HG03460 (cell line): ENCODE measurements at regions not wholly inside any gene's neighbourhood (a gene's known extent, or its start where the extent isn't known, plus 50 kb on each side); places are given as distances from the start of the nearest gene placed in this dataset.
A peak's percentile ranks its signal among the peaks of the same experiment; 100 is the strongest.
"Not testable (repeated sequence)": the region's sequence is repeated elsewhere in the genome, so short reads cannot be mapped to it uniquely, and the experiment has no call there.

ENCODE experiments used
- ATAC-seq: cut with Tn5 transposase; IDR thresholded peaks from one replicate; pipeline ENCODE4 v1.9.1; 2021; ENCODE audit not compliant: unreplicated experiment

GRCh38 chr15:22519213-22519612 is 60.5 kb downstream of the GOLGA6L22 start:
- ATAC-seq: not testable (repeated sequence)

DNA sequence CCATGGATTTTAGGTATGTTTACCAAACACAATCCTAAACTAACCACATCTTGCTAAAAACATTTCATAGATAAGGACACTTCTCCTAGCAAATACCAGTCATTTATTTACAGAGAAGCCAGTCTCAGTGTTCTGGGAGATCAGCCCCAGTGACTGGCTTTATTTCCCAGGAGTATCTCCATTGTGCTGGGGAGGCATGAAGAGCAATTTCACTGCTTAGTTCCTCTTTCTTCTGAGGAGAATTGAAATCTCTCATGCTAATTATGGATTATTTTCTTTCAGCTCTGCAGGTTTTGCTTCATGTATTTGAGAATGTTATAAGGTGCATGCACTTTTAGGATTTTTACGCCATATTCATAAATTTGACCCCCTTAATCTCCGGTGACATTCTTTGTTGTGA is 67.8 kb downstream of the GOLGA6L22 start:
- not testable (repeated sequence) for ATAC-seq

- not testable (repeated sequence) for ATAC-seq
These were observed 68.3 kb downstream of the GOLGA6L22 start for GRCh38 chr15:22527016-22527415.

GRCh38 chr15:22529200-22529599 is 70.5 kb downstream of the GOLGA6L22 start:
- ATAC-seq: not testable (repeated sequence)

DNA sequence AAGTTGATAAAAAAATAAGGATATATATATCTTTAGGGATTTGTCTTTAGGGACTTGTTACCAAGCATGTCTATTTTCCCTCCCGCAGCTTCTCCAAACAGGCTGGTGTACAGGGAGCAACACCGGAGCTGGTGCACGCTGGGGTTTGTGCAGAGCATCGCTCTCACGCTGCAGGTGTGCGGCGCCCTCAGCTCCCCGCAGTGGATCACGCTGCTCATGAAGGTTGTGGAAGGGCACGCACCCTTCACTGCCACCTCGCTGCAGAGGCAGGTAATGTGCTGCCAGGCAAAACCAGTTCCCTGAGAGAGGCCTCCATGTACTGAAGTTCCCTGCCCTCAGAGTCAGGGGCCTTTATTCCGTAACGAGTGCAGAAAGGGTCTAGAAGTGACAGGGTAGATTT is 101.0 kb downstream of the GOLGA6L22 start:
- ATAC-seq: not testable (repeated sequence)

DNA sequence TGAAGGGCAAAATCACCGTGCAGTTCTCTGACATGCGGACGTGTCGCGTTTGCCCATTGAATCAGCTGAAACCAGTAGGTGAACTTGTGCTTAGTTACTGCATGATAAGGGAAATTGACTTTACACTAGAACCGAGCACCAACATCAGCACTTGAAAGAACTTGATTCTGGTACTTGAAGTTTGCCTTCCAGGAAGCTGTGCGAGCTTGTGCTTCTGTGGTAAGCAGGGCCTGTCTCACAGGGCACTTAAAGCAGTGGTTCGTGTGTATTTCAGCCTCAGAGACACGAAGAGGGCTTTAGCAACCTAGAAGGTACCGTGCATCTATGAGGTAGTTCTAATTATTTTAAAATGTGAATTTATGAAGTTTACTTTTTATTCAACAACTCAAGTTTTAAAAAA is 103.0 kb downstream of the GOLGA6L22 start:
- not testable (repeated sequence) for ATAC-seq

DNA sequence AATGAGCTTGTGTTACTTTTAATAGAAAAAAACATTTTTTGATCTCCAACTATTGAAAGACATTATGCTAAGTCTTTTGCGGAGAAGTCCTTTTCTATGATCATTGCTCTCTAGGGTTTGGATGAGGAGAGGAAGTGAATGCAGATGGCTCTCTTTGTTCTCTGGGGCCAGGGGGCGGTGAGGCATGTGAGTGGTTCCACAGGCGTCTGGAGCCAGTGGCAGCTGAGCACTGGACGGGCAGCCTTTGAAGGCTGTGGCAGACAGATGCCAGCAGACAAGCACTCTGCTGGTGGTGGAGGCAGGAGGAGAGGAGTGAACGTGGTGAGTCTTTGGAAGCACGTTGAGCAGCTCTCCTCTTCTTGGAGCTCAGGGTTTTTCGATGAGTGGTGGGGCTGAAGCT is 107.8 kb downstream of the GOLGA6L22 start:
- ATAC-seq: not testable (repeated sequence)

DNA sequence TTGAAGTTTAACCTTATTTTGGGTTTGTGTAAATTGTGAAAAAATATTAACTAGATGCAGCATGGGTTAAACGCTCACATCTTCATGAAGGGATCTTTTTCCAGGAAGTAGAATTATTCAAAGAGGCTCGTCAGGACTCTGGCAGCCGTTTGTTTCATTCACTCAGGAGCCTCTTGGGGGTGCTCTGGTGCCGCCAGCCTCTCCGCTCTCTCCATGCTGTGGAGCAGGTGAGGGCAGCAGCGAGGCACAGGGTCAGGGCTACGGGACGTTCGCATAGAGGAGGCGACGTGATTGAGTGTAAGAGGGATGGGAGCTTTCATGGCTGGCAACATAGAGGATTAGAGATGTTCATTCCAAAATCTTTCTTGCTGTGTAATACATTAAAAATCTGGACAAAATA is 110.8 kb downstream of the GOLGA6L22 start:
- ATAC-seq: not testable (repeated sequence)

DNA sequence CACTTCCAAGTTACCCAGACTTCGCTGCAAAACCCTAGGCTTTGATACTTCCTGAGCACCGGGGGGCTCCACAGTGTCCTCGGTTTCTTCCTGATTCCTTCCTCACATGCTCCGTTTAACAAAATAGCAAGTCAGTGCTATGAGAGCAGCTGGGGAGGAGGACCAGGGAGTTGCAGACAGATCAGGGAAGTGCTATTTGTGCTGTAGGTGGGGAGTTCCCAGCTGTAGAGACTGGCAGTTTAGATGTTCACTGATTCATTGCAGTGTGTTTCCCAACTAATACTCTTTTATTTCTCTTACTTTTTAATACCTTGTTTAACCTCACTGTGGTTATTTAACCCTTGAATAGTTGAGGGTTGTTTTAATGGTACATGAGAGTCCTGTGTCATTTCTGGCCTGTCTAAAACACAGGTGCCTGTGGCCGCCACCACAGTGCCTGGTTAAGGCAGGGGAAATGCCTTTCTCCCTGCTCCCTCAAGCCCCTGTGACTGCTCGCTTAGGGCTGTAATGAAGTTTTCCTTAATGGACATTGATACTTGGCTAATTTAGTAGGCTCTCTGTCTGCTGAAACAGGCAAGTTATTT is 113.5 kb downstream of the GOLGA6L22 start:
- not testable (repeated sequence) for ATAC-seq

GRCh38 chr15:22572792-22573191 is 114.1 kb downstream of the GOLGA6L22 start:
- not testable (repeated sequence) for ATAC-seq

DNA sequence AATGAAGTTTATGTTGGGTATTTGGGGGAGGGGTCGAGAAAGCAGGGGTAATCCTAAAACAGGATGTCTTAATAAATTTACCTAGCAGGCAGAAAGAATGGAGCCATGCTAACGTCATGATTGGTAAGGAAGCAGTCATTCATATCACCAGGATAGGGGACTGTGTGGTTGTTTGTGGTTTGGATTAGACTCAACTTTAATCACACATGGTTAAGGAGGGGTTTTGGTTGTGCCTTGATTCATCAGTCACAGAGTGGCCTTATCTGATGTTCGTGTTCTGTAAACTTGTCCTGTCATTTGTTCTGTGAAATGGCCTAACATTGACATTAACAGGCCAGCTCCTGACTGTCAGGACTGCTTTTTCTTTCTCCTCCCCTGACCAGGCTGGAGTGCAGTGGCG is 119.1 kb downstream of the GOLGA6L22 start:
- not testable (repeated sequence) for ATAC-seq

DNA sequence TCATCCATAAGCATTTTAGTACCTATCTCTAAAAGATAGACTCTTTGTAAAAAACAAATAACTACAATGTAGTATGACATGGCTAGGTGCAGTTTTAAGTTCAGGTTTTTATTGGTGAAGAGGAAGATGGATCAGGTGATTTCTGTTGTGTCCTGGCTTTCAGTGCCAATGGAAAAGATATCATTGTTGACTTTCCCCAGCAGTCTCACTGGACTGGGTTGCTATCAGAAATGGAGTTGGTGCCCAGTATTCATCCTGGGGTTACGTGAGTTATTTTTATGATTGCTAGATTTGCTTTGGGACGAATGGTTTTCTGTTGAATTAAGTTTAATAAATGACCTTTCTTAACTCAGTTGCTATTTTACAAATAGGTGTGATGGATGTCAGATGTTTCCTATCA is 120.5 kb downstream of the GOLGA6L22 start:
- ATAC-seq: not testable (repeated sequence)

DNA sequence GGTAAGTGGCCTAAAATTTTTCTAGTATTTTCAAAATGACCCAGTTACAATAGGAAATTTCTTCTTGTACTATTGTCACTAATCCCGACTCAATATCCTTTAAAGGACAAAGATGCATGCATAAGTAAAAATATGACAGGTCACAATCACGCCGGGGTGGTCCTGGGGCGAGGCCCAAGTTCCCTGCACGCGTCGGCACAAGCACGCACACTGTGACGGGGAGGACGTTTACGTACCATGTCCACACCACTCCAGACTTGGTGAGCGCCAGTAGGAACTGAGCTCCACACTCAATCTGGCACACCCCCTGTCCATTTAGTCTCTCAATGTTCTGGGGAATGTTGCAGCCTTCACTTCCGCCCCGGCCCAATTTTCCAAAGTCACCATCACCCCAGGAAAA is 128.7 kb downstream of the GOLGA6L22 start:
- ATAC-seq: not testable (repeated sequence)

DNA sequence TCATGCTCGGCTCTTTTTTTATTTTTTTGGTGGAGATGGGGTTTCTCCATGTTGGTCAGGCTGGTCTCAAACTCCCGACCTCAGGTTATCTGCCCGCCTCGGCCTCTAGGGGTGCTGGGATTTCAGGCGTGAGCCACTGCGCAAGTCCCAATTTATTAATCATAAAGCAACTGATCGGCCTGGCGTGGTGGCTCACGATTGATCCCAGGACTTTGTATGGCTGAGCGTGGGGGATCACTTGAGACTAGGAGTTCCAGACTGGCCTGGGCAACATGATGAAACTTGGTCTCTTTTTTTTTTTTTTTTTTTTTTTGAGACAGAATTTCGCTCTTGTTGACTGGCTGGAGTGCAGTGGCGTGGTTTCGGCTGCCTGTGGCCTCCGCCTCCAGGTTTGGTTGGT is 139.8 kb downstream of the GOLGA6L22 start:
- not testable (repeated sequence) for ATAC-seq

DNA sequence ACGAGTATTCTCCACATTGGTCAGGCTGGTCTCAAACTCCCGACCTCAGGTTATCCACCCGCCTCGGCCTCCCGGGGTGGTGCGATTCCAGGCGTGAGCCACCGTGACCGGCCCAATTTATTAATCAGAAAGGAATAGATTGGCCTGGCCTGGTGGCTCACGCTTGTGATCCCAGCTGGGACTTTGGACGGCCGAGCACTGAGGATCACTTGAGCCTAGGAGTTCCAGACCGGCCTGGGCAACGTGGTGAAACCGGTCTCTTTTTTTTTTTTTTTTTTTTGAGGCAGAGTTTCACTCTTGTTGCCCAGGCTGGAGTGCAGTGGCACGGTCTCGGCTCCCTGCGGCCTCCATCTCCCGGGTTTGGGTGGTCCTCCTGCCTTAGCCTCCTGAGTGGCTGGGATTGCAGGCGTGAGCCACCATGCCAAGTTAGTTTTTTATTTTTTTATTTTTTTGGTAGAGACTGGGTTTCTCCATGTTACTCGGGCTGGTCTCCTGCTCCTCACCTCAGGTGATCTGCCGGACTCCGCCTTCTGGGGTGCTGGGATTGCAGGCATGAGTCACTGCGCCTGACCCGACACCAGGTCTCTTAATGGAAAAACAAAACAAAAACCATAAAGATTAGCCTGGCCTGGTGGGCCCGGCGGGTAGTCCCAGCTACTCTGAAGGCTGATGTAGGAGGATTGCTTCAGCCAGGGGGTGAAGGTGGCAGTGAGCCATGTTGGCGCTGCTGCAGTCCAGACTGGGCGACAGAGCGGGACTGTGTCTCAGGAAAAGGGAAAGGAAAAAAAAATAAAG is 141.0 kb downstream of the GOLGA6L22 start:
- not testable (repeated sequence) for ATAC-seq

- ATAC-seq: not testable (repeated sequence)
These were observed 158.3 kb downstream of the GOLGA6L22 start for GRCh38 chr15:22616976-22617375.

GRCh38 chr15:22631789-22632188 is 154.7 kb upstream of the NIPA1 start:
- ATAC-seq: not testable (repeated sequence)

GRCh38 chr15:22639983-22640382 is 146.5 kb upstream of the NIPA1 start:
- not testable (repeated sequence) for ATAC-seq

DNA sequence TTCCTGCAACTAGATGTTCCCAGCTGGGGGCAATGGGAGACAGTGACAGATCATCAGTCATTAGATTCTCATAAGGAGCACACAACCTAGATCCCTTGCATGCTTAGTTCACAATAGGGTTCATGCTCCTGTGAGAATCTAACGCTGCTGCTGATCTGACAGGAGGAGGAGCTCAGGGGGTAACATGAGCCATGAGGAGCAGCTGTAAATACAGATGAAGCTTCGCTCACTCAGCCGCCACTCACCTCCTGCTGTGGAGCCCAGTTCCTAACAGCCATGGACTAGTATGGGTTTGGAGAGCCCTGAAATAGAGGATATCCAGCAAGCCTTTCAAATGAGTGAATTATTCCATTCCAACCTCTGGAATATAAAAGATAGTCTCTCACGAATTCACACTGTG is 137.0 kb upstream of the NIPA1 start:
- not testable (repeated sequence) for ATAC-seq

DNA sequence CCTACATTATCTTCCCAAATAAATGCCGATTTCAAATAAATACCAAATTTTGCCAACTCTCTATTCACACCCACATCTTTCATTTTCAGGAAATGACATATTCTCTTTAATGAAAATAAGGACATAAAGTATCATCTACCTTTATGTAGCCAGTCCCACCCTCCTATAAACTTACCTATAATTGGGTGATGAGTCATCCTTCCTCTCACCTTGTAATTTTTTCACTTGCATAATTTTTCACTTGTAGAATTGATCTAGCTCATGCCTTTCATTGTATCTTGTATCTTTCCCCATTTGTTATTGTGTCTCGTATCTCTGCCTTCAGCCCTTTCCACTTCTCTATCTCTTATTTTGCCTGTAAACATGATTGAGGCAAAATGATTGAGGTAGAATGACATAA is 135.3 kb upstream of the NIPA1 start:
- not testable (repeated sequence) for ATAC-seq

- peak; percentile 82 for ATAC-seq
These were observed 122.0 kb upstream of the NIPA1 start for GRCh38 chr15:22664294-22665058.
